UCSD-AML1 (cell line): ENCODE measurements at regions not wholly inside any gene's neighbourhood (a gene's known extent, or its start where the extent isn't known, plus 50 kb on each side); places are given as distances from the start of the nearest gene placed in this dataset.

Source experiments
- DNase-seq: peaks from one replicate; lab custom pipeline; 2025; ENCODE audit not compliant: unreplicated experiment; lab: John Stamatoyannopoulos, UW

- DNase-seq: no peak
Observed at GRCh38 chr21:27429710-27430341, 462.9 kb upstream of the ADAMTS5 start.

GRCh38 chr21:27426196-27426595 is 459.3 kb upstream of the ADAMTS5 start:
- DNase-seq: no peak

GRCh38 chr21:27425574-27425973 is 458.7 kb upstream of the ADAMTS5 start:
- no peak for DNase-seq

GRCh38 chr21:27425172-27425571 is 458.3 kb upstream of the ADAMTS5 start:
- no peak for DNase-seq

- DNase-seq: no peak
Observed at GRCh38 chr21:27424601-27425000, 457.7 kb upstream of the ADAMTS5 start.

GRCh38 chr21:27423906-27424595 is 457.2 kb upstream of the ADAMTS5 start:
- no peak for DNase-seq

- no peak for DNase-seq
Observed at GRCh38 chr21:27423038-27423437, 456.1 kb upstream of the ADAMTS5 start.

- no peak for DNase-seq
Observed at GRCh38 chr21:27422435-27422834, 455.5 kb upstream of the ADAMTS5 start.

- no peak for DNase-seq
Observed at GRCh38 chr21:27421654-27422053, 454.8 kb upstream of the ADAMTS5 start.

GRCh38 chr21:27419153-27419552 is 452.3 kb upstream of the ADAMTS5 start:
- DNase-seq: no peak

GRCh38 chr21:27418346-27418745 is 451.5 kb upstream of the ADAMTS5 start:
- no peak for DNase-seq

- DNase-seq: no peak
Observed at GRCh38 chr21:27412530-27412929, 445.6 kb upstream of the ADAMTS5 start.

GRCh38 chr21:27408826-27409225 is 441.9 kb upstream of the ADAMTS5 start:
- no peak for DNase-seq

GRCh38 chr21:27407271-27407670 is 440.4 kb upstream of the ADAMTS5 start:
- no peak for DNase-seq

GRCh38 chr21:27406300-27407009 is 439.6 kb upstream of the ADAMTS5 start:
- DNase-seq: no peak

GRCh38 chr21:27403011-27403410 is 436.1 kb upstream of the ADAMTS5 start:
- DNase-seq: no peak

- no peak for DNase-seq
Observed at GRCh38 chr21:27400045-27400444, 433.2 kb upstream of the ADAMTS5 start.

- no peak for DNase-seq
Observed at GRCh38 chr21:27397578-27397977, 430.7 kb upstream of the ADAMTS5 start.

GRCh38 chr21:27393726-27394125 is 426.8 kb upstream of the ADAMTS5 start:
- DNase-seq: no peak

GRCh38 chr21:27391990-27392389 is 425.1 kb upstream of the ADAMTS5 start:
- DNase-seq: no peak

GRCh38 chr21:27390384-27390783 is 423.5 kb upstream of the ADAMTS5 start:
- no peak for DNase-seq

- DNase-seq: no peak
Observed at GRCh38 chr21:27388825-27389224, 421.9 kb upstream of the ADAMTS5 start.
